Prostate gland (tissue), 2 donors: ENCODE measurements at regions not wholly inside any gene's neighbourhood (a gene's known extent, or its start where the extent isn't known, plus 50 kb on each side); places are given as distances from the start of the nearest gene placed in this dataset.

Experiments
- DNase-seq: peaks from one replicate; pipeline ENCODE4 v3.0.0-alpha.2; 2019; ENCODE audit warnings: low spot score
- H3K27ac ChIP-seq, 2 donors: fragments of 200-600 bp; sonication (generic); 2 replicates each; pipeline ENCODE4 v1.5.1; 2017 to 2019
- H3K27me3 ChIP-seq: fragments of 200-600 bp; sonication (generic); replicated peaks from 2 replicates; pipeline ENCODE4 v1.5.1; 2019; ENCODE audit not compliant: insufficient read depth
- H3K36me3 ChIP-seq, 2 donors: fragments of 200-600 bp; sonication (generic); 1 replicate in 1 of 2; 2 replicates in 1 of 2; pipeline versions ENCODE4 v1.5.1 to v1.8.1; 2017 to 2019
- H3K4me1 ChIP-seq: fragments of 200-600 bp; sonication (generic); replicated peaks from 2 replicates; pipeline ENCODE4 v1.5.1; 2019
- H3K4me3 ChIP-seq, 2 donors: fragments of 200-600 bp; sonication (generic); 2 replicates each; pipeline ENCODE4 v1.5.1; 2017 to 2019
- H3K9me3 ChIP-seq: fragments of 200-600 bp; sonication (generic); 2 replicates; pipeline ENCODE4 v1.5.1; 2017
- POLR2A ChIP-seq: fragments of 450-650 bp; IDR thresholded peaks from one replicate; pipeline ENCODE4 v1.6.1; 2016; ENCODE audit warnings: antibody characterized with exemption, mild to moderate bottlenecking
- POLR2AphosphoS5 ChIP-seq: sonication (generic); formaldehyde crosslinking; IDR thresholded peaks from one replicate; pipeline ENCODE4 v1.6.1; 2017; ENCODE audit warnings: antibody characterized with exemption
- WGBS: methylation state at CpG from one replicate; pipeline ENCODE4 v1.1.5; 2018; 5-methylcytosine and 5-hydroxymethylcytosine counted together
- intact Hi-C: fragments of 100-400 bp; cut with DNase I; formaldehyde crosslinking; loops from one replicate; pipeline ENCODE4 v1.14.2; 2022
- TF ChIP-seq, protein P1 (sequence below), 4 experiments: fragments of 200-600 bp in 2 of 4; fragments of 450-650 bp in 2 of 4; sonication (generic) in 2 of 4; IDR thresholded peaks; 1 replicate in 3 of 4; 2 replicates in 1 of 4; pipeline ENCODE4 v1.5.1; 2016 to 2019; ENCODE audit warnings: antibody characterized with exemption in 4 of 4, mild to moderate bottlenecking in 2 of 4, moderate library complexity in 2 of 4

DNA sequence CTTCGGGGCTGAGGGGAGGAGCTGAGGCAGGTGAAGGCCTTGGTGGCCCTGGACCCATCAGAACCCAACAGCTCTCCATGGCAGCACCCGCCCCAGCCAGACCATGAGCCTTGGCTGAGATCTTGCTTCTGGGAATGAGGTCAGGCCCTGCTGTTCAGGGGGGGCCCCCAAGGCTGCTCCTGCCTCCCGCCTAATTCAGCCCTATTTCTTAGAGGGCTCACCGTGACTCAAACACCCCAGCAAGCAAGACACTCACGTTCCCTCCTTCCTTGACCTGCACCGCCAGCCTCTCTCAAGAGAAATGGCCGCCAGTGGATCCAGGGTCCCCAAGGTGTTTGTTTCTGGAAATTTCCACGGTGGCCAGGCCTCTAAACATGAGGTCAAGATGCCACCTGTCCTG is 61.4 kb upstream of the PPP1R26 start:
- Histone ChIP-seq H3K4me3 (no peak overlapping the region), H3K9me3 (no peaks in the 10 kb centered on the region), H3K27ac (no peak overlapping the region), H3K36me3 (no peaks in the 10 kb centered on the region), H3K27me3 (no peaks in the 10 kb centered on the region), H3K4me1 (no peaks in the 10 kb centered on the region)
- TF ChIP-seq, protein P1, sequence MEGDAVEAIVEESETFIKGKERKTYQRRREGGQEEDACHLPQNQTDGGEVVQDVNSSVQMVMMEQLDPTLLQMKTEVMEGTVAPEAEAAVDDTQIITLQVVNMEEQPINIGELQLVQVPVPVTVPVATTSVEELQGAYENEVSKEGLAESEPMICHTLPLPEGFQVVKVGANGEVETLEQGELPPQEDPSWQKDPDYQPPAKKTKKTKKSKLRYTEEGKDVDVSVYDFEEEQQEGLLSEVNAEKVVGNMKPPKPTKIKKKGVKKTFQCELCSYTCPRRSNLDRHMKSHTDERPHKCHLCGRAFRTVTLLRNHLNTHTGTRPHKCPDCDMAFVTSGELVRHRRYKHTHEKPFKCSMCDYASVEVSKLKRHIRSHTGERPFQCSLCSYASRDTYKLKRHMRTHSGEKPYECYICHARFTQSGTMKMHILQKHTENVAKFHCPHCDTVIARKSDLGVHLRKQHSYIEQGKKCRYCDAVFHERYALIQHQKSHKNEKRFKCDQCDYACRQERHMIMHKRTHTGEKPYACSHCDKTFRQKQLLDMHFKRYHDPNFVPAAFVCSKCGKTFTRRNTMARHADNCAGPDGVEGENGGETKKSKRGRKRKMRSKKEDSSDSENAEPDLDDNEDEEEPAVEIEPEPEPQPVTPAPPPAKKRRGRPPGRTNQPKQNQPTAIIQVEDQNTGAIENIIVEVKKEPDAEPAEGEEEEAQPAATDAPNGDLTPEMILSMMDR (IDR thresholded peaks at IDR 0.05), result no peak
- TF ChIP-seq POLR2AphosphoS5 (no peak), POLR2A (no peak)
- no peak for DNase-seq
- WGBS, result 89% methylated on average over 8 of the region's 8 CpGs
- intact Hi-C loops, result no loop called here

DNA sequence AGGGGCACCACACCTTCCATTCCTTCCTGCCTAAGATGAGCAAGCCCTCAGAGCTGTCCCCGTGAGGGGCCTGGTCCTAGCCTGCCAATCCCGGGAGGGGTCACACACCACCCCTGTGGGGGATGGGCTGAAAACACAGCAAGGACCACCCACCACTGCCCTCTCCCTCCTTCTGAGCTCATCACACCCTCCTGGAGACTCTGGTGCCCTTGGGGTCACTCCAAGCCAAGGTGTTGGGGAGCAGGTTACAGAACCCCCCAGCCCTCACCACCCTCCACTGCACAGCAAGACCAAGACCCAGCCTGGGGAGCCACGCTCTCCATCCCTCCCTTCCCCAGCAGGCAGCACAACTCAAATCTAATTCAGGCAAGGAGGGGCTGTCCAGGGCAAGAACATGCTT is 60.5 kb upstream of the PPP1R26 start:
- Histone ChIP-seq H3K27me3 (no peaks in the 10 kb centered on the region), H3K4me3 (no peak overlapping the region), H3K9me3 (no peaks in the 10 kb centered on the region), H3K36me3 (no peaks in the 10 kb centered on the region), H3K4me1 (no peaks in the 10 kb centered on the region), H3K27ac (no peak overlapping the region)
- DNase-seq, result no peak
- intact Hi-C loops, result no loop called here
- 36% methylated on average over 3 of the region's 3 CpGs for WGBS
- no peak for TF ChIP-seq POLR2AphosphoS5
- TF ChIP-seq, protein P1 (IDR thresholded peaks at IDR 0.05), result no peak
- no peak for TF ChIP-seq POLR2A

GRCh38 chr9:135422341-135422944 is 57.1 kb upstream of the PPP1R26 start:
- no peaks in the 10 kb centered on the region for H3K9me3 ChIP-seq
- H3K36me3 ChIP-seq, result no peaks in the 10 kb centered on the region
- TF ChIP-seq, protein P1 (IDR thresholded peaks at IDR 0.05), result no peak
- TF ChIP-seq POLR2A (no peak), POLR2AphosphoS5 (no peak)
- WGBS, result 81% methylated on average over 15 of the region's 15 CpGs
- no peak for DNase-seq
- no peaks in the 10 kb centered on the region for H3K27me3 ChIP-seq
- no peak overlapping the region for H3K27ac ChIP-seq
- H3K4me1 ChIP-seq, result no peaks in the 10 kb centered on the region
- intact Hi-C loops, result no loop called here
- H3K4me3 ChIP-seq, result no peak overlapping the region

- 94% methylated on average over 9 of the region's 9 CpGs for WGBS
- TF ChIP-seq, protein P1 (IDR thresholded peaks at IDR 0.05), result no peak
- TF ChIP-seq POLR2AphosphoS5, result no peak
Observed at GRCh38 chr9:135423725-135424124, 55.9 kb upstream of the PPP1R26 start.

More at GRCh38 chr9:135423725-135424124, 55.9 kb upstream of the PPP1R26 start:
- H3K27ac ChIP-seq, result no peak overlapping the region
- H3K36me3 ChIP-seq, result no peaks in the 10 kb centered on the region
- no peaks in the 10 kb centered on the region for H3K27me3 ChIP-seq
- no peak overlapping the region for H3K4me3 ChIP-seq
- no peak for DNase-seq
- no peaks in the 10 kb centered on the region for H3K4me1 ChIP-seq
- H3K9me3 ChIP-seq, result no peaks in the 10 kb centered on the region
- intact Hi-C loops, result no loop called here
